Activated CD4-positive, alpha-beta T cell treated with anti-CD3 and anti-CD28 coated beads for 1 hour (primary cell): ENCODE measurements at regions not wholly inside any gene's neighbourhood (a gene's known extent, or its start where the extent isn't known, plus 50 kb on each side); places are given as distances from the start of the nearest gene placed in this dataset.
"Not testable (repeated sequence)": the region's sequence is repeated elsewhere in the genome, so short reads cannot be mapped to it uniquely, and the experiment has no call there.

Source experiments
- DNase-seq: peaks from one replicate; pipeline ENCODE4 v3.0.0-alpha.2; 2020

DNA sequence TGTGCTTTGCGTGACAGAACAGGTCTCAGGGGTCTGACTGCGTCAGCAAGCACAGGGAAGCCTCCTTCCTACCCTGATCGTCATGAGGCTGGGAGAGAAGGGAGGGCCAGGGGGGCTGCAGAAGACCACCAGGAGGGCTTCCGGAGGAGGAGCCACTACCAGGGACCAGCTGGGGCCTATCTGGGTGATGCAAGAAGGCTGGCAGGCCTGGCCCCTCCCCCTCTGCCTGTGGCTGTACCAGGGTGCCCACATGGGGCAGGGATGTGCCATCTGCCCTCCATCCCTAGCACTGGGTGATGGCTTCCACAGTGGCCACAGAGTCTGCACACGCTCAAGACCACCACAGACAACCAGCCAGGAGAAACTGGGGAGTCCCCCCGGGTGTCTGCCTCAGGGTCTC is 116.4 kb upstream of the NKX1-1 start:
- DNase-seq: no peak

DNA sequence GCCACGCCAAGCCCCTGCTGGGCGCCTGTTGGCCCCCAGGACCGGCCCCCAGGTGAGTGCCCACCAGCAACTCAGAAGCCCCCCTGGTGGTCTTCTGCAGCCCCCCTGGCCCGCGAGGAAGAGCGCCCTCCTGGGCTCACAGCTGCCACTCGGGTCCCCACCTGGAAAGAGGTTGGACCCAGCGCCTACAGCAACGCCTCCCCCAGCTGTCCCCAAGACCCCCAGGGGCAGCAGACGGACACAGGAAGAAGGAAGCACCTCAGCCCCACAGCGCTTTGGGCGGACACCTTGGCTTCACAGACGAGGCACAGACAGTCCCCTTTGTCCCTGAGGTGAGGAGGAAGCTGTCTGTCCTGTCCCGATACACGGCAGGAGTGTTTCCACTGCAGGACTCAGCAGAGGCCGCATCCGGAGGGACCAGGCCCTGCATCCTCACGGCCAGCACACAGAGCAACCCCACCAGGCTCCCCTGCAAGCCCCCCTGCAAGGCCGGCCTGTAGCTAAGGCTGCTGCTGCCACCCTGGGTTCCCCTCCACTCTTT is 115.6 kb upstream of the NKX1-1 start:
- DNase-seq: no peak

DNA sequence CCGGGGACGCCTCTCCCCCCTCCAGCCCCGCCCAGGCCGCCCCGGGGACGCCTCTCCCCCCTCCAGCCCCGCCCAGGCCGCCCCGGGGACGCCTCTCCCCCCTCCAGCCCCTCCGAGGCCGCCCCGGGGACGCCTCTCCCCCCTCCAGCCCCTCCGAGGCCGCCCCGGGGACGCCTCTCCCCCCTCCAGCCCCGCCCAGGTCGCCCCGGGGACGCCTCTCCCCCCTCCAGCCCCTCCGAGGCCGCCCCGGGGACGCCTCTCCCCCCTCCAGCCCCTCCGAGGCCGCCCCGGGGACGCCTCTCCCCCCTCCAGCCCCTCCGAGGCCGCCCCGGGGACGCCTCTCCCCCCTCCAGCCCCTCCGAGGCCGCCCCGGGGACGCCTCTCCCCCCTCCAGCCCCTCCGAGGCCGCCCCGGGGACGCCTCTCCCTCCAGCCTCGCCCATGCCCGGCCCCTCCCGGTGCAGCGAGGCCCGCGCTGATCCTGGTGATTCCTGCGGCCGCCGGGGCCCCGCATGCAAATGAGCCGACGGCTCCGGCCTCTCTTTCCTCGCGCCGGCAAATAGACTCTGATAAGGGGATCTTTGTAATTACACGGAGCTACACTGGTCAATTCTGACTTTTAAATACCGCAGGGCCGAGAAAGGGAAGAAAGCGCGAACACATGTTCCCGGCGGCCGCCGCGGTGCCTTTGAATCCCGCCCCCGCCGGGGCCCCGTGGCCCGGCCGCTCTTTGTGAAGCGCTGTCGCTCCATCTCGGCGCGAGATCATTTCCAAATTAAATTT is 114.7 kb upstream of the NKX1-1 start:
- DNase-seq: not testable (repeated sequence)

DNA sequence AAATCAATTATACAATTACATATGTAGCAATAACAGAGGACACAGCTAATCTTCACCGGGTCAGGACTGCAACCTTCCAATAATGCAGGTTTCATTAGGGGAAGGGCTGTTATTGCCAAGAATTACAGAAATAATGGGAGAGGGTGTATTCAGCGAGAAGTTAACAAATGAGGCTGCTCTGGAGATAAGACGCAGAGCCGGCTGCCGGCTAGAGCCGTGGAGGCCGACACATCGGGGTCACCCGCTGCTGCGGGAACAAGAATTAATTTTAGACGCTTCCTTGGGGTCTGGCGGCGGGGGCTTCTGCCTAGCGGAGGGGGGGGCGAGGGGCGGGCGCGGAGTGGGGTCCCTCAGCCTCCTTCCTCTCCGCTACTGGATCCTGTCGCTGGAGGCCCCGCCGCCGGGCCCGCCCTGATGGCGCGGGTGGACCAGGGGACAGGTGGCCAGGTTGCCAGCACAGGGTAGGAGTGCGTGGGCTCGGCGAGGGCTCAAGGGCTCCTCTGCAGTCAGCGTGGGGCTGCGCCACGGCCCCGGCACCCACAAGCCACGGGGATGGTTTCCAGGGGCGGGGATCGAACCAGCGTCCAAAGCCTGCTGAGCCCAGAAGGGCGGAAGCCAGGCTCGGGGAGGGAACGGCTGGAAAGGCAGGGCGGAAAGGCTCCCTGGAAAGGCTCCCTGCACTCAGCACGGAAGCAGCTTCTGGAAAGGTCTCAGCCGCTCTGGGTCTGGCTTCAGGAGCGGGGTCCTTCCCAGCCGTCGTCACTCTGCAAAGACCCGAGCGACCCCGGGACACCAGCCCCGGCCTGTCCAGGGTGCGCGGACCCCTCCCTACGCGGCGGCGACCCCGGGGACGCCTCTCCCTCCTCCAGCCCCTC is 113.8 kb upstream of the NKX1-1 start:
- no peak for DNase-seq

DNA sequence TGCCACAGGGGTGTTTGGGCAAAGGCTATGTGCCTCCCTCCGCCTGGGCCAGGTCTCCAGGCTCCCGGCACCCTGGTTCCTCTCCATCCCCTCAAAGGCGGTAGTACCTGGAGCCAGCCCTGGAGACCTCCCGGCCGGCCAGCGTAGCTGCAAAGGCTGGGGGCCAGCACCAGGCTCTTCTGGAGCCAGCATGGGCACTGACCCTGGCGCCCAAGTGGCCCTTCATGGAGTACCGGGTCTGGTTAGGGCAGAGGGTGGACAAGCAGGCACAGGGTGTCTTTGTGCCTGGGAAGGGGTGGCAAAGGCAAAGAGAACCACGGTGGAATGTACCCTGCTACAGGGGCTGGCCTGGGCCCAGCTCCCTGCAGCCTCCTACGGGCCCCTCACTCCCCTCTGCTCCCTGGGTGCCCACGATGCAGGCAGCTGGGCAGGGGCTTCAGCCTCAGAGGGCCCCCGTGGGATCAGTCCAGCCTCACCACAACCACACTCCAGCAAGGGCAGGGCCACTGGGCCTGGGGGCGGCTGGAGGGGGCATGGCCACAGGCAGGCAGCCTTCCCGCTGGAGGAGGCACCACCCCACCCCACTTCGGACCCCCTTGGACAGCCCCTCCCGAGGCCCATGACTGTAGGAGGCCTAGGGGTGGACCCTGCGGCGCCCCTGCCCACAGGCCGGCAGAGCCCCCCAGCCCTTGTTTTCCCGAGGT is 112.9 kb upstream of the NKX1-1 start:
- DNase-seq: no peak

DNA sequence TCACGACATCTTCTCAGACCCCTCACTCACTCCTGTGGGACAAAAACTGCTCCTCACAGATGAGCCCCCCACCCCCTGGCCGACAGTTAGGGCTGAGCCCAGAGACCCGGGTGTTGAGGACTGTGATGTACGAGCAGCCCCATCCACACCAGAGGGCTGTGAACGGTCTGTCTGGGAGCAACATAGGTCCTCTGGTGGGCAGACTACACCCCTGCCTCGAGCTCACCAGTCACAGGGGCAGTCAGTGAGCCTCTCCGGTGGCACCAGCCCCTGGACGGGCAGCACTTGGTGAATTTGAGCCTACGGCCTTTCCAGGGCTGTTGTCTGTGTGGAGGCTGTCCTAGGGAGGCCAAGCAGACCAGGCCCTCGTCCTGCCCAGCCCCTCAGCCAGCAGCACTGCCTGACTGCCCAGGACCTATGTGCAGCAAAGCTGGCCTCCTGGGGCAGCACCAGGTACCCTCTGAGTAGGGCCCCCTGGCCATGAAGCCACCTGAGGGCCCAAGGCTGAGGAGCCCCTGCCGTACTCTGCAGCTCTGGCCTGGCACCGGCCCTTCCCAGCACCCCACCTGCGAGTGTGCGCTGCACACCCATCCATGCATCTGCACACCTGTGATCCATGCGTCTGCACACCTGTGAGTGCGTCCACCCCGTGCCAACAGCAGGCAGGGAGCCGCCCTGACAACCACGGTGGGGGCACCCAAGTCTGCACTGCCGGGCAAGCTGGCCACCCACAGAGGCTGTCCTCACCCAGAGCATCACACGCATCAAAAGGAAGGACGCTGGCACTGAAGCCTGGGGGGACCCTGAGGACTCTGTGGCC is 111.6 kb upstream of the NKX1-1 start:
- DNase-seq: no peak

DNA sequence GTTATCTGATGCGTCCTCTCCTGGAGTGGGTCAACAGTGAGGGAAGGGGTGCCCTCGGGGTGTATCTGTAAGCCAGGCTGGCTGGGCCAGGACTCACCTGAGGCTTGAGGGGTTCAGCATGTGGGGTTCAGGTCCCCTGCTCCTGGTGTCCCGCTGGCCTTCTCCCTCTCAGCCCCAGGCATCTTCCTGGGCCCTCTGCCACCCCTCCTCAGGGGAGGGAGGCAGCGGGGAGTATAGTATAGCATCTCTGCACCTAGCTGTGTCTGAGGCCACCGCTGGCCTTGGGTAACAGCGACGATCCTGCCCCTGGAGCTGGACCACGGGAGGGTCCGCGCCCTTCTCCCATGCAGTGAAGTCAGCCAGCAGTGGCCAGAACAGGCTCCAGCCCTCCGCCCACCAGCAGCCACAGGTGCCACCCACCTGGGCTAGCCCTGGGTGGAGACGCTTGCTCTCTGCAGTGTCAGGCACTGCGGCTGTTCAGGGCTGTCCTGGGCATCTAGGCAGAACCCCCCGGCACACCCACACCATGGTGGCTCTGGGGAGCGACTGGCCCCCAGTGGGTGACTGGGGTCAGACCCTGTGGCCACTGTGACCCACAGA is 110.7 kb upstream of the NKX1-1 start:
- DNase-seq: no peak

DNA sequence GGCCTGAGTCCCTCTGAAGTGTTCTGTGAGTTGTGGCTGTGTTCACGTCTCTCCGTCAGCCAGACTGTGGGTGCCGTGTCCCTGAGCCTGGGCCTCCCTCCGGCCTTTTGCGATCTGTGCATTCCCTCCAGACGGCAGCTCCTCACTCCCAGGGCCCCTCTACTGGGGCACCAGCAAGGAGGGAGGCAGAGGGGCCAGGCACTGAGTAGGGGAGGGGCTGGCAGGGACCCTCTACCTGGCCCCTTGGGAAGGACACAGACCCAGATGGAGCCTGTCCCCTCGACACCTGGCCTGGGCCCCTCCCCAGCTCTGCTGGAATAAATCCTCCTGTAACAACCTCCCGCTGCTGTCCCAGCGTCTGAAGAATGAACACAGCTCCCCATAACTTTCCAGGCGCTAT is 110.0 kb upstream of the NKX1-1 start:
- DNase-seq: no peak

DNA sequence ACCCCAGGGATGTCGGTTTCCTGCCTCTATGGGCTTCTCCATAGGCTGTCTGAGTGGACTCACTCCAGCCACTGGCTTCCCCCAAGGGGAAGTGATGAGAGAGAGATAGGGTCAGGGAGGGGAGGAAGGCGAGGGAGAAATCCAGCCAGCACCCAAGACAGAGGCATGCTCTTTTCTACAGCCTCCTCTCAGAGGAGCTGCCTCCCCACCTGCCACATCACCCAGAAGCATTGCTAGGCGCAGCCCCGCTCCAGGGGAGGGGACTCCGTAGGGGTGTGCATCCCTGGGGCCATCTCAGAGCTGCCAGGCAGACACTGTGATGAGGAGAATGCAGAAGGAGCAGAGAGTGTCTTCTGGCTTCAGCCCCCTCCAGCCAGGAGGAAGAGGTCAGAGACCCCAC is 109.5 kb upstream of the NKX1-1 start:
- no peak for DNase-seq

DNA sequence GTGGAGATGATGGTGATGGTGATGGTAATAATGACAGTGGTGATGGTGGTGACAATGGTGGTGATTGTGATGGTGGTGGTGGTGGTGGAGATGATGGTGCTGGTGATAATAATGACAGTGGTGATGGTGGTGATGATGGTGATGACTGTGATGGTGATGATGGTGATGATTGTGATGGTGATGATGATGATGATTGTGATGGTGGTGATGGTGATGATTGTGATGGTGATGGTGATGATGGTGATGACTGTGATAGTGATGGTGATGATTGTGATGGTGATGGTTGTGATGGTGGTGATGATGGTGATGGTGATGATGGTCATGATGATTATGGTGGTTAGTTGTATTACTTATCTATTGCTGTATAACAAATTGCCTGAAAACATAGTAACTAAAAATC is 108.9 kb upstream of the NKX1-1 start:
- DNase-seq: no peak

DNA sequence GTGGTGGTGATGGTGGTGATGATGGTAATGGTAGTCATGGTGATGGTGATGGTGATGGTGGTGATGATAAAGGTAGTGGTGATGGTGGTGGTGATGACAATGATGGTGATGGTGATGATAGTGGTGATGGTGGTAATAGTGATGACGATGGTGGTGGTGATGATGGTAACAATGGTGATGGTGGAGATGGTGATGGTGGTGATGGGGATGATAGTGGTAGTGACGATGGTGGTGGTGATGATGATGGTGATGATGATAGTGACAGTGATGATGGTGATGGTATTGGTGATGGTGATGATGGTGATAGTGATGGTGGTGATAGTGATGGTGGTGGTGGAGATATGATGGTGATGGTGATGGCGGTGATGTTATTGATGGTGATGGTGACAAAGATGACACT is 108.4 kb upstream of the NKX1-1 start:
- DNase-seq: no peak

DNA sequence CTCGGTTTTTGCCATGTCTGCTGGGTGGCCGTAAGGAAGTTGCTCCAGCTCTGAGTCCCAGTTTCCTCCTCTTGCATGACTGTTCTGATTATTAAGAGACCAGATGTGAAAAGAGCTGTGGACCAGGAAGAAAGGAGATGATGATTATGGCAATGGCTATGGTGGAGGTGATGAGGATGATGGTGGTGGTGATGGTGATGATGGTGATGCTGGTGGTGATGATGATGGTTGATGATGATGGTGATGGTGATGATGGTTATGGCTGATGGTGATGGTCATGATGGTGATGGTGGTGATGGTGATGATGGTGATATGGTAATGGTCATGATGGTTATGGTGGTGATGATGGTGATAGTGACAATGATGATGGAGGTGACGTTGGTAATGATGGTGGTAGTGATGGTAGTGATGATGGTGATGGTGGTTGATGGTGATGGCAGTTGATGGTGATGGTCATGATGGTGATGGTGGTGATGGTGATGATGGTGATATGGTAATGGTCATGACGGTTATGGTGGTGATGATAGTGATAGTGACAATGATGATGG is 107.8 kb upstream of the NKX1-1 start:
- DNase-seq: no peak

DNA sequence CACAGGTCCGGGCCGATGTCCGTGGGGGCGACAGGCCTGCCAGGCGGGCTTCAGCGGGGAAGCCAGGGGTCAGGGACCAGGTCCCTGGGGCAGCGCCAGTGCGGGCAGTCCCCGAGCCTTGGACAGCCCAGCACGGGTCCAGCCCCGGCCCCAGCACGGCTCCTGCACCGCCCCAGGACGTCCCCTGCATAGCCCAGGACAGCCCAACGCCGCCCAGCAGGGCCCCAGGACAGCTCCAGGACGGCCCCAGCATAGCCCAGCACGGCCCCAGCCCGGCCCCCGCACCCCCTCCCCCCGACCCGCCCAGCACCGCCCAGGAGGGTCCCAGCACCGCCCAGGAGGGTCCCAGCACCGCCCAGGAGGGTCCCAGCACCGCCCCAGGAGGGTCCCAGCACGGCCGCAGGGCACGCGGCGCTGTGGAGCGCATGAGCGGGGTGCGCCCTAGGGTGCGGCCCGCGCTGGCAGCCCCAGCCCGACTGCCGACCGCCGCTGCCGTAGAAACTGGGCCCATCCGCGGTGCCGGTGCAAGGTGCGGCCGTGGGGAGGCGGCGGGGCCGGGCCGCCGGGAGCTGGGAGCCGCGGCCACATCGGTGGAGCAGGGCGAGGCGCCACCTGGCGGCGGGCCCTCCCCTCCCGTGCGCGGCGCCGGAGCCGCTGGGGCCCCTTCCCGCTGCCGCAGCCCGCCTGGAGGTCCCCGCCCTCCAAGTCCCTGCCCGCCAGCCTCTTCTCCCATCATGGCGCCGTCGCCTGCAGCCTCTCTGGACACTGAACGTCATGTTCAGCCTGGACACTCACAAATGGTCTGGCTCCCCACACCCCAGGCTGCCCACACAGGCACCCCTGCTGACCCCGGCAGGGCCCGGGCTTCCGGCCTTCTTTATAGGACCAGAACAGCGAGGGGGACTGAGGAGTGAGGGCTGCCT is 106.8 kb upstream of the NKX1-1 start:
- DNase-seq: peak; percentile 29

DNA sequence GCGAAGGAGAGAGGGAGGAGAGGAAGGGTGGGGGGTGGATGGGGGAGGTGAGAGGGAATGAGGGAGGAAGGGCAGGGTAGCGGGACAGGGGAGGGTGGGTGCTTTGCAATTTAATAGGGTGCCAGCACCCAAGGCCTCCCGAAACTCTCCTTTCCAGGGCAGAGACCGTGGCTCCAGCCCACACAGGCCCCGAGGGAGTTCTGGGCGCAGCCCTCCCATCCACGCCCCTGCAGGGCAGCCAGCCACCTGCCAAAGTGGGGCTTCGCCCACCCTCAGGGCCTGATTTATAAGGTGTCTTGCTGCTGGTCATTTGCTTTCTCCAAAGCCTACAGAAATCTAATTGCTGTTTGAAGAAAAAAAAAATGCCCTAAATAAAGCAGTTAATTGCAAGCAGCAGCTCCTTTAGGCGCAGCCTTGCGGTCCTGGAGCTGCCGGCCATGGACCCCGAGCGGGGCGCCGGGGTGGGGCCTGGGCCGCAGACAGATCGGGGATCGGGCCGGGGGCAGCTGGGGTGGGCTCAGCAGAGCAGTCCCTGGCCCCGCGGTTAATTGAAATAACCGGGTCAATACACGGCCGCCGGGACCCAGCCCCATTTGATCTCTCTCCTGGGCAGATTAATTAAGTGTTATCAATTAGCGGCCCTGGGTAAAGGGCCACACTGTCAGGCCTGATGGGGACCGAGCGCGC is 106.0 kb upstream of the NKX1-1 start:
- DNase-seq: no peak

DNA sequence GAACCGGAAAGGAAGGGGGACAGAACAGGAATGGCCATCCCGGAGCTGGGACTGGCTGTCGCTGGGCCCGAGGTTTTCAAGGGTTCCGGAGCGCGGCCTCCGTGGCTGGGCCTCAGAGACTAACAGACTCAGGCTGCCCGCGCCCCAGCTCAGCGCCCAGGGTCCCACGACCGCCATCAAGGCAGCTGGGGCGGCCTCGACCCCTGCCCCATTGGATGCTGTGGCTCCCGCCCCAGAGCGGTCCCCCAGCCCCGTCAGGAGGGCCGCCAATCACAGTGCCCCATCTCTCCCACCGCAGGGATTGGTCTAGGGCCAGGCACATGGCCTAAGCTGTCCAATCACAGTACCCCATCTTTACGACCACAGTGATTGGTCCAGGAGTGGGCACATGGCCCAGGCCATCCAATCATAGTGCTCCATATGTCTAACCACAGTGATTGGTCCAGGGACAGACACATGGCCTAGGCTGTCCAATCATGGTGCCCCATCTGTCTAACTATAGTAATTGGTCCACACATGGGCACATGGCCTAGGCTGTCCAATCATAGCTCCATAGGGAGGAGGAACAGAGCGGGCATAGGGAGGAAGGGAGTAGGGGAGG is 105.3 kb upstream of the NKX1-1 start:
- DNase-seq: no peak

DNA sequence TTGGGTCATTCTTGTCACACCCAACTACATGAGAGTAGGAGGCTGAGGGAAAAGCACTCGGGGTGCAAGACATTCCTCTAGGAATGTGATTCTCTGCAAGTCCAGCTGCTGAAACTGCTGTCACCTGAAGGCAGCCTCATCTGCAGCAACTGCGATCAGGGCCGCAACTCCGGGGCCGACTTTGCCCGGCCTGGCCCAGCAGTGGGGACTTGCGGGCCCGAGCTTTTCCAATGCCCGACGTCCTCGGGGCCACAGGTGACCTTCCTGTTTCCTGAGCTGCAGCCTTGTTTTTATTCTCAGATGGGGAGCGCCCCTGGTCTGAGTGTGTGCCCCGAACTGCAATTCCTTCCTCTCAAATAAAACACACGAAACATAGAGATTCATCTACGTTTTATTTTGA is 104.7 kb upstream of the NKX1-1 start:
- no peak for DNase-seq

DNA sequence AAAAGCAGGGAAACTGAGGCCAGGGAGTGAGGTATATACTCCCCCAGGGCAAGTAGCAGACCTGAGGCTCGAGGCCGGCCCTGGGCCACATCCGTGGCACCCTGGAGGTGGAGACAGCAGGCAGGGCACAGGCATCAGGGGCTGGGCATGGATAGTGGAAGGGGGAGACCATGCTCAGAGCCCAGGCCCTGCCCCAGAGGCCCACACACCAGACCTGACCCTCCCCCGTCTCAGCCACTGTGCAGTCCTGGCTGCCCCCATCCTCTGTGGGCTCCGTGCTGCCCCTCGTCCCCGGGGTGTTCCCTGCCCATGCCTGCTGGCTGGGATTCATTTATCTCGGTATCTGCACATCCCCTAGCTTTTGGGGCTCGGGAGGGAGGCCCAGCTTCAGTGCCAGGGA is 103.1 kb upstream of the NKX1-1 start:
- no peak for DNase-seq

DNA sequence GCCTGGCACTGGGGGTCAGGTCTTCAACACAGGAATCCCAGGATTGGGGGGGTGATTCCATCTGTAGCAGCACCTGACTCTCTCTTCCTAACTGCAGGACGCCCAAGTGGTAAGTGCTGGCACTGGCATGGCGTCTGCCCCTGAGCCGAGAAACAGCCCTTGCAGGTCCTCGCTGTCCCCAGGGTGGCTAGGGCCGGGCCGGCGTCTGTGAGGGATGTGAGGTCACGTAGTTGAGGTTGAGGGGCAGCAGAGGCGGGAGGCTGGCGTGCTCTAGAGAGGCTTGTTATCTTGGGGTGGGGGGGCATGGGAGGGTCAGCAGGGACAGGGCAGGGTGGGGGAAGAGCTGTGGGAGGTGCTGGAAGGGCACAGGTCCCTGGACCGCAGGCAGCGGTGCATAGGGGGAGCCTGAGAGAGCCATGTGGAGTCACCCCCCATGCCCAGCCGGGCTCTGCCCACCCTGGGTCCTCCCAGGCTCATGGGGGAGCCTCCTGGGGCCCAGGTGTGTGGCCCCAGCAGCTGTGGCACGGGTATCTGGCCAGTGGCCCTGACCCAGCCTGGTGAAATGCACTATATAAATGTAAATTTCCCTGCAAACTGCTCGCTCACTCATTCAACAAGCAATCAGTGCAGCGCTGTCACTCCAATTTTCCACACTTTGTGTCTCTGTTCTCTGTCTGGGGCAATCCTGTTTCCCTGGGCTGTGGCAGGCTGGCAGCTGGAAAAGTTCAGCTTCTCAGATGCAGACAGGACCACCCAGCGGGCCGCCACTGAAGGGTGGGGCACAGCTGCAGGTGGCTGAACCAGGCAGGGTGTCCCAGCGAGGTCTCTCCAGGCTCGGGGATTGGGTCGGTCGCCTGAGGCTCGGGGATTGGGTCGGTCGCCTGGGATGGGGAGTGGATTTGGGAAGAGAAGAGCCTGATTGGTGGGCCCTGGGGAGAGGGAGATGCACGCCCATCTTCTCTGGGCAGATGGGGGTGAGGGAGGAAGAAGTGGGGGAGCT is 102.2 kb upstream of the NKX1-1 start:
- DNase-seq: no peak
